Heart left ventricle (tissue), 16 donors: ENCODE measurements at regions not wholly inside any gene's neighbourhood (a gene's known extent, or its start where the extent isn't known, plus 50 kb on each side); places are given as distances from the start of the nearest gene placed in this dataset.

Experiments
- ATAC-seq, 4 donors: fragments of 200-7000 bp; cut with Tn5 transposase; one replicate each; pipeline ENCODE4 v1.9.1; 2020 to 2022; ENCODE audit warnings: moderate library complexity in 4 of 4, mild to moderate bottlenecking in 3 of 4, moderate number of reproducible peaks in 1 of 4
- DNase-seq, 5 donors: peaks; one replicate each; pipeline ENCODE4 v3.0.0-alpha.2; 2020
- H3K27ac ChIP-seq, 12 donors: fragments of 200-600 bp; sonication (generic) in 4 of 12; one replicate each; pipeline versions ENCODE4 v1.5.0 to v1.8.0; 2016 to 2022; ENCODE audit warnings: mild to moderate bottlenecking in 2 of 12
- H3K27me3 ChIP-seq, 9 donors: fragments of 200-600 bp; sonication (generic) in 2 of 9; one replicate each; pipeline versions ENCODE4 v1.5.1 to v1.8.0; 2016 to 2022; ENCODE audit warnings: mild to moderate bottlenecking in 3 of 9
- H3K36me3 ChIP-seq, 9 donors: fragments of 200-600 bp; sonication (generic) in 2 of 9; one replicate each; pipeline versions ENCODE4 v1.5.0 to v1.8.0; 2018 to 2022; ENCODE audit warnings: mild to moderate bottlenecking in 2 of 9
- H3K4me1 ChIP-seq, 12 donors: fragments of 200-600 bp; sonication (generic) in 4 of 12; one replicate each; pipeline versions ENCODE4 v1.5.0 to v1.8.0; 2016 to 2022; ENCODE audit warnings: mild to moderate bottlenecking in 3 of 12
- H3K4me3 ChIP-seq, 12 donors: fragments of 200-600 bp; sonication (generic) in 4 of 12; one replicate each; pipeline versions ENCODE4 v1.5.0 to v1.8.0; 2017 to 2022; ENCODE audit warnings: mild to moderate bottlenecking in 9 of 12, moderate library complexity in 4 of 12
- H3K9me3 ChIP-seq, 12 donors: fragments of 200-600 bp; sonication (generic) in 4 of 12; one replicate each; pipeline versions ENCODE4 v1.5.0 to v1.8.0; 2016 to 2022; ENCODE audit warnings: mild to moderate bottlenecking in 1 of 12
- CTCF ChIP-seq, 12 donors: fragments of 200-600 bp; sonication (generic) in 4 of 12; IDR thresholded peaks; one replicate each; pipeline versions ENCODE4 v1.5.0 to v1.8.0; 2018 to 2022; ENCODE audit warnings: antibody characterized with exemption in 12 of 12, mild to moderate bottlenecking in 5 of 12
- POLR2A ChIP-seq, 2 donors: fragments of 450-650 bp; IDR thresholded peaks; one replicate each; pipeline ENCODE4 v1.6.1; 2017; ENCODE audit warnings: antibody characterized with exemption in 2 of 2, mild to moderate bottlenecking in 2 of 2, moderate library complexity in 2 of 2
- WGBS, 4 donors: extraction: QIAGEN DNeasy Blood & Tissue Kit in 2 of 4; methylation state at CpG; one replicate each; pipeline versions ENCODE4 v1.1.5 to v1.1.7; 2013 to 2018; 5-methylcytosine and 5-hydroxymethylcytosine counted together
- intact Hi-C, 10 donors: fragments of 100-400 bp; cut with DNase I; formaldehyde crosslinking; loops; one replicate each; pipeline versions ENCODE4 v1.11.1 to v1.14.2; 2022
- donor health status: ischemic (EF 13 %, LVEDD 7.1; RV severe dilation, severe dysfunction).
- donor health status: healthy with polysubstance abuse.
- donor health status: DM: no; HTN: yes; CAD: no.
- donor health status: DM: no; HTN: no; CAD: no.
- donor health status: ischemic (EF 25% LVEDD 6.9; RV normal size, moderate dysfunction).
- donor health status: ischemic (EF 25% LVEDD 5.7; RV mildly dilated, moderate dysfunction).
- donor health status: healthy.
- donor health status: DM: yes; HTN: yes; CAD: no.
- donor health status: ischemic (EF 35%, LVEDD 5.7; RV mildly dilated, moderate dysfunction).
- donor health status: nonischemic (EF 11% LVEDD 7.7; RV severe dilation, severe dysfunction).
- donor health status: DM: yes; HTN: yes; CAD: no.
- donor health status: PGD.
- donor health status: ischemic (EF 29% LVEDD 5.4; RV normal size, mild dysfunction).
- donor health status: nonischemic (EF 23%, LVEDD 6.1; RV moderate dilation, normal function).

GRCh38 chr3:117651246-117651645, 941.7 kb downstream of the TUSC7 start:
- H3K9me3 ChIP-seq, result no peaks in the 10 kb centered on the region
- intact Hi-C loops, result no loop called here
- no peak overlapping the region for H3K27ac ChIP-seq
- no peak for DNase-seq
- 50 to 64% (median 55%) methylated on average over 3 of the region's 3 CpGs for WGBS, 4 donors
- no peaks in the 10 kb centered on the region for H3K27me3 ChIP-seq
- ATAC-seq, result no peak
- H3K4me1 ChIP-seq, result no peaks in the 10 kb centered on the region
- H3K36me3 ChIP-seq, result no peaks in the 10 kb centered on the region
- TF ChIP-seq CTCF (IDR thresholded peaks at IDR 0.05) (no peak), POLR2A (IDR thresholded peaks at IDR 0.05) (no peak)
- H3K4me3 ChIP-seq, result no peak overlapping the region

- no peaks in the 10 kb centered on the region for H3K4me1 ChIP-seq
- no peak for DNase-seq
- TF ChIP-seq CTCF (IDR thresholded peaks at IDR 0.05) (no peak), POLR2A (IDR thresholded peaks at IDR 0.05) (no peak)
- no peaks in the 10 kb centered on the region for H3K36me3 ChIP-seq
- H3K4me3 ChIP-seq, result no peak overlapping the region
- H3K9me3 ChIP-seq, result no peaks in the 10 kb centered on the region
- no peak for ATAC-seq
- no peaks in the 10 kb centered on the region for H3K27me3 ChIP-seq
- WGBS, 4 donors, result 77 to 96% (median 88%) methylated on average over 1 of the region's 1 CpG
- H3K27ac ChIP-seq, result no peak overlapping the region
- intact Hi-C loops, result no loop called here
Observed at GRCh38 chr3:117656391-117656790, 946.8 kb downstream of the TUSC7 start.

- Histone ChIP-seq H3K4me3 (no peak overlapping the region), H3K9me3 (no peaks in the 10 kb centered on the region), H3K27ac (no peak overlapping the region), H3K4me1 (no peaks in the 10 kb centered on the region), H3K27me3 (no peaks in the 10 kb centered on the region), H3K36me3 (no peaks in the 10 kb centered on the region)
- no peak for DNase-seq
- ATAC-seq, result no peak
- 86 to 93% (median 88%) methylated on average over 6 of the region's 6 CpGs for WGBS, 4 donors
- intact Hi-C loops, result no loop called here
- TF ChIP-seq CTCF (IDR thresholded peaks at IDR 0.05), result no peak
- TF ChIP-seq POLR2A (IDR thresholded peaks at IDR 0.05), result no peak
Observed at GRCh38 chr3:117657278-117657677, 947.7 kb downstream of the TUSC7 start.

- no peak for TF ChIP-seq POLR2A (IDR thresholded peaks at IDR 0.05)
- TF ChIP-seq CTCF (IDR thresholded peaks at IDR 0.05), result no peak
- H3K4me1 ChIP-seq, result no peaks in the 10 kb centered on the region
- H3K4me3 ChIP-seq, result no peak overlapping the region
- ATAC-seq (no peak), DNase-seq (no peak)
- intact Hi-C loops, result no loop called here
- H3K9me3 ChIP-seq, result no peaks in the 10 kb centered on the region
- H3K27me3 ChIP-seq, result peaks cover 0 to 8% (median 0%) of the 10 kb centered on the region in 9 donors
- 77 to 79% (median 79%) methylated on average over 2 of the region's 2 CpGs for WGBS, 4 donors
- no peak overlapping the region for H3K27ac ChIP-seq
- H3K36me3 ChIP-seq, result no peaks in the 10 kb centered on the region
Observed at GRCh38 chr3:117660941-117661817, 951.6 kb downstream of the TUSC7 start.
